Astrocyte of the hippocampus (primary cell): ENCODE measurements at regions not wholly inside any gene's neighbourhood (a gene's known extent, or its start where the extent isn't known, plus 50 kb on each side); places are given as distances from the start of the nearest gene placed in this dataset.
"Not testable (repeated sequence)": the region's sequence is repeated elsewhere in the genome, so short reads cannot be mapped to it uniquely, and the experiment has no call there.

ENCODE experiments used
- DNase-seq: peaks from one replicate; pipeline ENCODE4 v3.0.0; 2011; ENCODE audit warnings: low read depth, low spot score

GRCh38 chrX:126641076-126641475 is 88.5 kb upstream of the DCAF12L1 start:
- not testable (repeated sequence) for DNase-seq

GRCh38 chrX:126655061-126655460 is 102.4 kb upstream of the DCAF12L1 start:
- no peak for DNase-seq

- DNase-seq = peak; percentile 0
Observed at GRCh38 chrX:126658447-126658846, 105.8 kb upstream of the DCAF12L1 start.

- no peak for DNase-seq
Observed at GRCh38 chrX:126670258-126670657, 117.6 kb upstream of the DCAF12L1 start.

GRCh38 chrX:126673366-126673765 is 120.8 kb upstream of the DCAF12L1 start:
- DNase-seq = not testable (repeated sequence)

- DNase-seq = not testable (repeated sequence)
Observed at GRCh38 chrX:126673816-126674491, 121.3 kb upstream of the DCAF12L1 start.

GRCh38 chrX:126695375-126695896 is 124.1 kb upstream of the PRR32 start:
- DNase-seq = no peak

GRCh38 chrX:126697091-126697490 is 122.4 kb upstream of the PRR32 start:
- DNase-seq = no peak

GRCh38 chrX:126701380-126701779 is 118.1 kb upstream of the PRR32 start:
- DNase-seq = no peak

- no peak for DNase-seq
Observed at GRCh38 chrX:126718440-126718839, 101.1 kb upstream of the PRR32 start.

GRCh38 chrX:126719208-126719607 is 100.3 kb upstream of the PRR32 start:
- no peak for DNase-seq

GRCh38 chrX:126723881-126724280 is 95.6 kb upstream of the PRR32 start:
- no peak for DNase-seq

GRCh38 chrX:126733874-126734273 is 85.7 kb upstream of the PRR32 start:
- no peak for DNase-seq
